Left renal pelvis (tissue), 4 donors: ENCODE measurements at regions not wholly inside any gene's neighbourhood (a gene's known extent, or its start where the extent isn't known, plus 50 kb on each side); places are given as distances from the start of the nearest gene placed in this dataset.

Experiments used
- DNase-seq, 4 donors: peaks; one replicate each; pipeline ENCODE4 v3.0.0-alpha.2; 2013; ENCODE audit warnings: low read depth in 4 of 4, low spot score in 3 of 4

DNA sequence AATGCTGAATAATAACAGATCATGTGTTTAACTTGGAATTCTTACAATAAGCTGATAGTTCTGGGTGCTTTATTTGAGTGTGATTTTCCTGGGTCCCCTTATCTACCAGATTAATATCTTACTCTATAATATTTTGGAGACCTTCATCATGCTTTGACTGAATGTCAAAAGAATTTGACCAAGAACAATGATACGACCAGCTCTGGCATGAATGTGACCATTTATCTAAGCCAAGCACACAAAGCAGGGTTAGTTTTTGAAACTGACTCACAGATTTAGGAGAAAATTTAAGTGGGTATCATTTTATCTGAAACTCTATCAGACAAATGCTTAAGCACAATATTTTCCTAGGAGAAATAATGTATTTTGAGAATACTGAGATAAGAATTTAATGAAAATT lies 677.0 kb downstream of the NYAP2 start:
- DNase-seq = no peak

DNA sequence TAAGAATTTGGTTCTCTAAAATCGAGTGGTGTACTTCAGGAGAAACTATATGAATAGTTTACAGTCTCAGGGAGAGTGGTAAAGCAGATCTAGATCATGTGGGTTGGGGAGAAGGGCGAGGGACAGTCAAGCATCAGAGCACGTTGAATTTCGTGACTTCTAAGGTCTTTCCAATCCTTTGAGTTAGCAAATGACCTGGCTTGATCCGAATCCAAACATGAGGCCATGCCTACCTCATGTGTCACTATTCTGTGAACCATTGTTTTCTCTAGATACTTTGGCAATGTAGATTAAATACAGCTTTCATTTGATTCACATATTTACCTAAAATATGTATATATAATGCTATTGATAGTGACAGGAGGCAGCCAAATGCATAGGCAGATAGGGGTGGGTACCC lies 674.9 kb downstream of the NYAP2 start:
- DNase-seq = no peak

DNA sequence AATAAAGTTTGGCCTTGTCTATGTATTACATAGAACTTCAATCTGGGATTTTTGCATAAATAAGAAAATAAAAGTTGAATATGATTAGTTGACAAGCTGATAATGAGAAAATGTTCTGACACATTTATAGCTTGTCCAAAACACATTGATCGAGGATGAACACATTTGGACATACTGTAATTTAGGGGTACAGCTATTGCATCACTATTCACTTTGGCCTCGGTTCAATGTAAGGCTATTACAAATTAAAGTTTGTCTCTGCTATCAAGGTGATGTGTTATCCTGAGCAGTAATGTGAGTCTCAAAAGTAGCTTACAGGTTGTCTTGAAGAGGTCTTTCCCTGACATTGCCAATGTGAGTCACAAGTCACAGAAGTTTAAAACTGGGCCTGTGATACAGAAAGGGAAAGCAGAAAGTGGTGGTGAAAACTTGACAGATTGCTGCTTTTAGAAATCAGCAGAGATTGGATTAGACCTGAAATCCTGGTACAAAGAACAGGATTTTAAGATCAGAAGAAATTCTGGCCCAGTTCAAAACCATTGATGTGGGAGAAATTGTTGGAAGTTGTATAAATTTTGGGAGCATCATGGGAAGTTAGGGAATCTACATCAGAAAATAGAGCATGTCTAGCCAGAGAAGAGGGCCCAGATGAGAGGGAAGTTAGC lies 674.1 kb downstream of the NYAP2 start:
- no peak for DNase-seq

DNA sequence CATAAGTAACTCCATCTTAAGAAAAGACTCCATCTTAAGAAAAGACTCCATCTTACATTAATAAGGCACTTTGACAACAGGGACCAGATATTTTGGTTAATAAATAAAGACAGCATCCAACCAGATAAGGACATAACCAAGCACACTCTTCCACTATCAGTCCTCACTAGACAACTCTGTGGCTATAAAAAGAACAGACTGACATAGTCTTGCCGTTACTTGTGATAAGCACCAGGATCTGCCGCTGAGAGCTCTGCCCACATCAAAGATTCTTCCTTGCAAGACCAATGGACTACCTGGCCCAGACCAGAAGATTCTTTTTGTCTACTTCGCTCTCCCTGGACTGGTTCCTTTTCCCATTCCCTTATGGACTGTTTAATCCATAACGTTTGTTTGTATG lies 667.4 kb downstream of the NYAP2 start:
- no peak for DNase-seq

DNA sequence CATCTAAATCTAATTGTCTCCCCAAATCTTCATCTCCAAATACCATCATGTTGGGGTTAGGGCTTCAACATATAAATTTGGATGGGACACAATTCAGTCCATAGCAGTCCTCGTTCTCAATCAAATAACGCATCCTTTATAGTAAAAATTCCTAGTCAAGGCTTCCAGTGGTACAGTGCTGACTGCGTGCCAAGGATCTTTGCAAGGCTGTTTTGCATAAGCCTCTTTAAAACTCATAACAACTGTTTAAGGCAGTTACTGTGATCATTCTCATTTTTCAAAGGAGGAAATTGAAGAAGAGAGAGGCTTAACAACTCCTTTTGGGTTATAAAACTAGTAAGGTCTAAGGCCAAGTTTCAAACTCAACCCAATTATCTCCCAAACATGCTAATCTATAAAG lies 666.9 kb downstream of the NYAP2 start:
- no peak for DNase-seq

DNA sequence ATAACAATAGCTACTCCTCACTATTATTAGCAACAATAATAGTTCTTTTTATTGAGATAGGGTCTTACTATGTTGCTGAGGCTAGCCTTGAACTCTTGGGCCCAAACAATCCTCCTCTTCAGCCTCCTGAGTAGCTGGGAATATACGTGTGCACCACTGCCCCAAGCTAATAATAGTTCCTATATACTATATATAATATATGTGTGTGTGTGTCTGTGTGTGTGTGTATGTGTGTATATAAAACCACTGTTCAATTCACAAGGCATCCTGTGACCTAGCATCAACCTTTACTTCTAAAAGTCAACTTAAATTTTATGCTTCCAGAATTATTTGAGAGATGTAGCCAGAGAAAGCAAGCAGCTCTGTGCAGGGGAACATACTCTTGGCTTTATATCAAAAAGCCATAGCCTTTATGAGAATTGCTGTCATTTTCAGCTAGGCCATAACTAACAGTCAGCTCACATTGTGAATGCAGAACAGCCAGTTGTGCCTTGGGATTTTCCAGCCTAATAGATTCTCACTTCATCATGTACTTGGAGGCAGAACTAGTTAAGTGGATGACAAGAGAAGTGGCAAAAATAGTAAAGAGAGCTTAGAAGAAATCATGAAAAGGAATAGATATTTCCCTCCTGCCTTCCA lies 665.5 kb downstream of the NYAP2 start:
- no peak for DNase-seq

DNA sequence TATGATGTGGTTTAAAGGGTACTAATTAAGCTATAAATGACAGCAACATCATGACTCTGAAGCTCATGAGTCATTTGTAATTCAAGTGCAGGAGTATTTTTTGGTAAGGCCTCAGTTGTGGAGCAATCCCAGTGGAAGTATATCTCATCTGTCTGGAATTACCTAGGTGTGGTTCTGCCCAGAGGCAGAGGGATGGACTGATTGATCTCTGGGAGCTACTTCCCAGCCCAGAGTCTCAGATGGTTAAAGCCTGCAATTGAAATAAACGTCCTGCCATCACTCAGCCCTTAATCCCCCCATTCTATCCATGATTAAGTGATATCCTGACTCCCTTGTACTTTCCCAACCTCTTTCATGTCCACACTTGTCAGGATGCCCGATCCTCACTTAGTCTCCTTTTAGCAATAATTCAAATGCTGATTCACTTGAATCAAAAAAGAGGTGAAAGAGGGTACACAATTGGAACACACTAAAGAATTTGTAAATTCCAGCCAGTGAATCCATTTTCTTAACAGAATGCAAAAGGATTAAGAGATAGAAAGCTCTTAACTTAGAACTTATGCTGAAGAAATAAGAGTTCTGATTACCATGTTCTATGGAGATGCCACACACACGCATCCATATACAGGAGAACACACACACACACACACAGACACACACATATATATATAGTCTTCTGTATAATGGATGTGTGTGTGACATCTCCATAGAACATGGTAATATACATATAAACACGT lies 664.4 kb downstream of the NYAP2 start:
- DNase-seq = no peak

DNA sequence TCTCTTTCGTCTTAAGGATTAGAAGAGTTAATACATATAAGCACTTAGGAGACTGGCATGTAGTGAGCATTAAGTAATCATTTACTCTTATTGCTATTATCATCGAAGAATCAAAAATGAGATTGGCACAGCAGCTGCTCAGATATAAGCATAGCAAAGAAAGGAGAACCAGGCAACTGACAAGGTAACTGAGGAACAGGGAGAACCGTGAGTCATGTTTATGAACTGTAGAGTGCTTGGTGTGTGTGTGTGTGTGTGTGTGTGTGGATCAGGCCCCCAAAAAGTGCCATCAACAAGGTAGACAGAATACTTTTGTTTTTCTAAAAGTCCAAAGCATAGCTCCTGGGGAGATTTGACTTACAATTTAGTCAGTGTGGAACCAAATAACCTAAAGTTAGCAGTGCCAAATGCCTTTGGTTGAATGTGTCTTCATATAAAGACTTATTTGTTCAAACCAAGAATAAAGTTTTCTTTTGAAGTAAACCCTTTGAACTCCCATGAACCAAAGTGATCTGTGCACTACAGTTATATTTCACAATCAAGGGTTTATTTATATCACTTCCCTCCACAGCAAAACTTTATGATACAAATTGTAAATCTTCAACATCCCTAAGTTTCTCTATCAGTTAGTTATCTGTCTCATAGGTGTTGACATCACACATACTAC lies 660.6 kb downstream of the NYAP2 start:
- no peak for DNase-seq

DNA sequence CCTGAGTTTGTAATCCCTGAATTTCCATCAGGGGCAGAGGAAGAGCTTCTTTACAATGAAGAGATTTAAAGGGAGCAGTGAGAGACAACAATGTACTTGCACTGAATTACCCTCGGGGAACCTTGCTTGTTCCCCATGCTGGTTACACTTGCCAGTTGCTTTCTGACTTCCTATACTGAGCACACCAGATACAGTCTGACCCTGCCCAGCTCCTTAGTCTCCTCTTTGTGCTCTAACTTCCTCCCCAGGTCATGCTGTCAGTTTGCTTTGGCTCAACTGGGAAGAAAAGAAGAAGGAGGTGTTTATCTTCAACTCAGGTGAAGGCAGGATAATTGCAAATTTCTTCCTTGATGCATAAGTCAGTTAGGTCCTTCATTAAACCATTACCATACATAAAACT lies 658.4 kb downstream of the NYAP2 start:
- no peak for DNase-seq

DNA sequence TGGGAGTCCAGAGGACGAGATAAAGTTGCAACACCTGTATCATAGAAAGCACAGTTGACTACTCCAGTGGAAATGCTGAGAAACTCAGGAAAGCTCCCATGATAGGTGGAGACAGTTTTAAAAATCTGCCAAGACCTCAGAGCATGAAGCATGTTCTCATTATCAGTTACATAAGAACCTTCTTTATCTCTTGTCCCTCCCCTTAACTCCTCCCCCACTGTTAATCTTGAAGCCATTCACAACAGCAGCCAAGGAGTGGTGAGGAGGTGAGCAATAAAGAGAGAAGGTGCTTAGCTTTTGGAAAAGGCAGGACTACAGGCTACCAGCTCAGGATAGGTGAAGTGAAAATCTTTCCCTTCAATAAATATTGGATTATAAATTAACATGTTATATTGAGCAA lies 657.9 kb downstream of the NYAP2 start:
- no peak for DNase-seq

DNA sequence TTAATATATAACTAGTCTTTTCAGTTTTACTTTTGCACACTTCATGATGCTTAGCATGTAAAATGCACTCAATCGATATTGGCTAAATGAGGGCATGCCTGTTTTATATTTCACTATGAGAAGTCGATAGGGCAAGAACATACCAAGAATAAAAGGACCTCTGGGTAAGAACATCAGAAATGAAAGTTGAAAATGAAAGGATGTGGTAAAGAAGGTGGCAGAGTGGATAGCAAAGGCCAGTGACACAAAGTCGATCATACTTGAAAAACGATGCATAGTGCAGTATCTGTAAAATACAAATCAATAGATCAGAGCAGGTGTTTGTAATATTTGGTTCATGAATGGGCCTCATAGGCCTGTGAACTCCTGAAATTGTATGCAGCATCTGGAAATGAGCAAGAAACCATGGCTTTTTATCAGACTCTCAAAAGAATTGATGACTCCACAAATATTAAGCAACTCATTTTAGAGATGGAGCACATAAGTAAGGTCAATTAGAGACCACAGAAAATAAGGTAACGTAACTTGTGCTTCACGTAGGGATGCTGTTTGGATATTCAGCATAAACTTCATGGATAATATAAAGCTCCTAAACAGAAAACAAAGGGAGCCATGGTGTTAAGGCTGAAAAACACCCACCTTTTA lies 653.4 kb downstream of the NYAP2 start:
- no peak for DNase-seq

DNA sequence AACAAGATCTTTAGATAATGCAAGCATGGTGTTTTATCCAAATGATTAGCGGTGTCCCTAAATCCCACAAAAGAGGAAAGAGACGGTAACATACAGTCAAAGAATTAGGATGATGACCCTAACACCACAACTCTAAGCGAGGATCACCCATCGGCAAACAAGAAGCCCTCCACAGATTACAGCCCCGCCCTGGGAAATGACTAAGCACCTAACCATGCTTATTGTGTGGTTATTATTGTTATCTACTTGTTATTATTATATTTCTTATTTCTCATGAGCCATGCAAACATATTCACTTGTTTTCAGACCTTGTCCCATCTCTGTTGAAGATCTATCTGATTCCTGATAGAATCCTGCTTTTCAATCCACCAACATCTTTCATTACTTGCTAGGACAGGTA lies 651.3 kb downstream of the NYAP2 start:
- no peak for DNase-seq

DNA sequence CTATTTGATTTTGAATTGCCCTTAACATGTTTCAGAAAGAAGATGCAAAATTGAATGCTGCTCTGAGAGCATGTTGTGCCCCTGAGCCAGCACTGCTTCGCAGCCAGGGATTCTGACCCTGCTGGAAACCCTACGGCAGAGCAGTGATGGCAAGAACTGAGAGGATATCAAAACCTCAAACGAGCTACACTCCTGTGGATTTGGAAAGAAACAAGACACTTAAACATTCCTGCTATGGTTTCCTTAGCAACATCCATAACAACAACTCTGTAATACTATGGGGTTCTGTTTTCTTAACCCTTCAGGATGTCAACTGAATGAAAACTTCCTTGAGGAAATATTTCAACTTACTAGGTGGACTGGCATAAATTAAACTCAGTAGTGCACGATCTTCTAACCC lies 649.1 kb downstream of the NYAP2 start:
- peak in 3 of 4 donors; percentile 14 to 40 (median 19) for DNase-seq

DNA sequence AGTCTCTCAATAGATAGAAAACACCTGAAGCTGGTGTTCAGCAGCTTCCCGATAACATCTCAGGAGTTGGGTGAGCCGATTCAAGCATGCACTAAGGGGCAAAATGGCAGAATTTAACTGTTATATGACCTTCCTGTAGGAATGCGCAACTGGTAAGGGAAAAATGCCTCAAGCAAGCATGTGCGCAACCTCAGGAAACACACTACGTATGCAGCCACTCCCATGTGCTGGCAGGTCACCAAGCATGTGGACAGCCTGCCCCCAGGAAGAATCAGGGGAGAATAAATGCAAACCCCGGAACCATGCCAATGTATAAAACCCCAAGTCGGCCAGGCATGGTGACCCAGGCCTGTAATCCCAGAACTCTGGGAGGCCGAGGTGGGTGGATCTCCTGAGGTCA lies 645.6 kb downstream of the NYAP2 start:
- DNase-seq = no peak

DNA sequence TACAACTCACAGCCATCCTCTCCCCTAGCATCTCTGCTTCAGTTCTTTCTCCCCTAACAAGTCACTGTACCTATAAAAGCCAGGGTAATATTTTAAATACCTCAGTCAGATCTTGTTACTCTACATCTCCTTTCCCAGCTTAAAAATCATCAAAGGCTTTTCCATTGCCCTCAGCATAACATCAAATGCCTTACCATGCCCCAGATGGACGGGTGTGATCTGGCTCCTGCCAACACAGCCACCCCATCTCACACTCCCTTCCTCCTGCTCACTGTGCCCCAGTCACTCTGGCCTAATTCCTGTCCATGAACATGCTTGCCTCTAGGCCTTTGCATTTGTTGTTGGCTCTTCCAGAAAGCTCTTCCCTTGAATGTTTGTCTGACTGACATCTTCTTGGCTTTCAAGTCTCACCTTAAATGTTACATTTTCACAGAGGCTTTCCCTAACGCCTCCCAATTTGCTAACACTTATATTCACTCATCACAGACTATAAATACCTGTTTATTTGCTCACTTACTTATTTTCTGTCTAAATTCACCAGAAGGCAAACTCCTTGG lies 640.9 kb downstream of the NYAP2 start:
- DNase-seq = no peak

DNA sequence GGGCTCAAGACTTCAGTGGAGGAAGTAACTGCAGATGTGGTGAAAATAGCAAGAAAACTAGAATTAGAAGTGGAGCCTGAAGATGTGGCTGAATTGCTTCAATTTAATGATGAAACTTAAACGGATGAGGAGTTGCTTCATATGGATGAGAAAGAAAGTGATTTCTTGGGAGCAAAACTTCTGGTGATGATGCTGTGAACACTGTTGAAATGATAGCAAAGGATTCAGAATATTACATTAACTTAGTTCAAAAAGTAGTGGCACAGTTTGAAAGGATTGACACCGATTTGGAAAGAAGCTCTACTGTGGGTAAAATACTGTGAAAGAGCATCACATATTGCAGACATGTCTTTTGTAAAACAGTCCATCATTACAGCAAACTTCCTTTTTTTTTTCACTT lies 638.0 kb downstream of the NYAP2 start:
- DNase-seq = no peak

DNA sequence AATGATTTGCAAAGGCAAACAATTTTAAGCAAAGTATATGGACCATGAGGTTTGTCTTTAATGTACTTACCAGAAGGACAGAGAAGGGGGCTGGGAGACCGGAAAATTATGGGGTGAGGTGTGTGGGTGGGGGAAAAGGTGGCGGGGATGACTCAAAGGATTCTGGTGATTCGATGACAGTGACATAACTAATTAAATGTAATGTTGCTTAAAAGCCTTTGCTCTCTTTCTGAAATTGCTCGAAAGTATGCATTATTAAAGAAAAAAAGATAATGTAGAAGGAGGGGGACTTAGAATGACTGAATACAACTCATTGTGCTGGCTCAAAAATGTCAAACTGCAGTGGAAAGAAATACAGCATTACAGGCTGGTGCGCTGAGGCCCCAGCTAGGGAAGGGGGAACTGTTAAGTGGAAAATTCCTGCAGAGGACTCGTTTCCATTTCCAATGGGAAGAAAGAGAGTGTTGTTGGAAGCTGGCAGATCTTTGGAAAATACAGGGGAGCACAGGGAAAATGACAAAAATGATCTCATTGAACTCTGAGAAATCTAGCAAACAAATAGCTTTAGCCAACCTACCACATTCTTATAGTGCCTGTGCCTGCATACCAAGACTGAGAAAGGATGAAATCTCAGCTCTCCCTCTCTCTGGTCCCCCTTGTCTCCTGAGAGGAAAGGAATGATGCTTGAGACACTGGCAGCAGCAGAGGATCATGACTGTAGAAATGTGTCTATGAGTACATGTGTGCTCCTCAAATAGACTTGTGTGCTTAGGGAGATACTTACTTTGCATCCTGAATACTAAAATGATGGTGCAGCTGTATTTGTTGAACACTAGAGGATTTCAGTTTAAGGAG lies 632.4 kb downstream of the NYAP2 start:
- peak in 2 of 4 donors; percentile 12 to 19 for DNase-seq

DNA sequence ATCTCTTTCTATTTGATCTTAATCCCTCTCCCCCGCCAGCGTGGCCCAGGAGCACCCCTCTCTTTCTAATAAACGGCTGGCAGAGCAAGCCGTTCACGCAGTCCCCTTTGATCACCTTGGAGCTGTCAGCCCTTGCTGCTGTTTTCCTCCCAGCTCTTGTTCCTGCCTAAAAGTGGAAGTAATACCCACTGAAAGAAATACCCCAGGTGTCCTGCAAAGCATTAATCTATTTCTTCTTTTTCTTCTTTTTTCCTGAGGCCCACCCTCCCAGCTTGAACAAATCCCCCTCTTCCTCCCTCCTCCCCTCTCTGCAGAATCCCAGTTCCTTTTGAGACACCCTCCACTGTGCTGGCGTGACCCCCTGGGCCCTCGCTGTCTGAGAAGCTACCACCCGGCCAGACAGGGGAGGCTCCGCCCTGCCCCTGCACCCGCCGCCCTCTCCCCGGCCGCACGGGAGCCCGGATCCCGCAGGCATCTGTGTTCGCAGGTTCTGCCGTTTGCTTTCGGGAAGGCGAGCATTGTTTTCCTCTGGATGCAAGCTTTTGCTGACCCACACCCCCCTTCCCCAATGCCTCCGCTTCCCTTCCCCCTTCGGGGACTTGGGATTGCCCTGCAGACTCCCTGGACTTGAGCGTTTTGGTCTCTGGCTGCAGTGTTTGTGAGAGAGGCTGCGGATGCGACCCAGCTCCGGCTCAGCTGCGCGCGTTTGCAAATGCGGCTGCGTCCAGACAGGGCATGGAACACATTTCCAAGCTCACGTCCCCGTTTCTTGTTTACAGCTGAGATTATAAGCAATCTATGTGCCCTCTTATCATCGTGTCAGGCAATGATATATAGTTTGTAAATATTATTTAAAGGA lies 631.5 kb downstream of the NYAP2 start:
- peak; percentile 58 to 67 (median 64) for DNase-seq

DNA sequence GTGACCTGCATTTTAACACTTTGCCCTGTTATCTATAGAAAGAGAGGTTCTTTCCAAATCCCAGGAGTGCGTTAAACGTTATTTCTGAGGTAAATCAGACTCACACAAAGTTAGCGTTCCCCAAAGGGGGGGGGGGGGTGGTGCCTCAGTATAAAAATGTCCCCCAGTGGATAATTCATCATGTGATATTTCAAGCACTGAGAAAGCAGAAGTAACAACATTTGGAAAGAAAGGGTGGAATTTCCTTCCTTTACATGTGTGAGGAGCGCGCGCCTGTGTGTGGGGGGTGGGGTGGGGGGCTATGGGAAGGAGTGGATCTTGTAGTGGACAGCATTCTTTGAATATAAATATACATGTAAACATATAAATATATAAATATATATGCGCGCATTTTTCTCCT lies 630.9 kb downstream of the NYAP2 start:
- DNase-seq = no peak
